ENCODE measurements at regions not wholly inside any gene's neighbourhood (a gene's known extent, or its start where the extent isn't known, plus 50 kb on each side); places are given as distances from the start of the nearest gene placed in this dataset.

DNA sequence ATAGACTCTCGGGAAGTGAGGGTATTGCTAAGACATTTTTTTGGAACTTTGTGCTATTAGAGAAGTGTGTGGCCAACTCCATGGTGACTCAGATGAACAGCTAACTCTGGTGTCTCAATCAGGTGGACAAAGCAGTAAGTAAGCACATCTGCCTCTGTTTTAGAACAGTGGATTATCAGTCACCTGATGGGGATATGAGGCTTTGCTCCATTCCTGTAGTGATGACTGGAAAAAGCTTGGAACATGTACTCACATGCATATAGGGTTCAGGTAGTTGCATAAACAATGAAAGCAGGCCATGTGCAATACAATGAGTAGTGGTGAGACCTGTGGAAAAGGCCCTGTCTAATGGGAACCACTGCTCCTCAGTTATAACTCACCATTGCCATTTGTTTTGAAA, 168.2 kb upstream of the FBN2 start:
- POLR2A ChIA-PET = no interaction called here

More for the DNA sequence above, 168.2 kb upstream of the FBN2 start:
- Histone ChIP-seq H3K4me2 (ENCODE audit: insufficient read depth, low read length) (no peak overlapping the region), H3K27ac (ENCODE audit: insufficient read depth, low read depth, low read length) (no peak overlapping the region), H3K4me1 (ENCODE audit: control insufficient read depth, extremely low read depth, insufficient read depth, low read length) (no peaks in the 10 kb centered on the region), H3K27me3 (ENCODE audit: control insufficient read depth in 2 of 2, insufficient read depth in 2 of 2, low read length in 2 of 2) (no peaks in the 10 kb centered on the region), H4K20me1 (replicated peaks; ENCODE audit: control insufficient read depth, extremely low read depth, insufficient read depth, low read length) (no peaks in the 10 kb centered on the region), H3K36me3 (ENCODE audit: control insufficient read depth in 2 of 2, extremely low read depth in 1 of 2, insufficient read depth in 2 of 2, low read length in 2 of 2) (no peaks in the 10 kb centered on the region), H3K4me3 (replicated peaks in 1 of 3; ENCODE audit: insufficient read depth in 1 of 3, low read depth in 1 of 3, low read length in 3 of 3) (no peak overlapping the region), H3K79me2 (ENCODE audit: control insufficient read depth, insufficient read depth, low read length) (no peaks in the 10 kb centered on the region), H3K9me1 (replicated peaks; ENCODE audit: control insufficient read depth, extremely low read depth, insufficient read depth, low read length) (no peaks in the 10 kb centered on the region), H2AFZ (ENCODE audit: low read depth, low read length) (no peak overlapping the region), H3K9me3 (replicated peaks; ENCODE audit: control insufficient read depth, insufficient read depth, low read length) (no peaks in the 10 kb centered on the region), H3K9ac (replicated peaks; ENCODE audit: extremely low read depth, insufficient read depth, low read length) (no peak overlapping the region)
- no peak for DNase-seq (ENCODE audit: low read depth, low spot score)
- FAIRE-seq = no peak
- TF ChIP-seq GATA2 (IDR thresholded peaks at IDR 0.05; ENCODE audit: insufficient read depth, insufficient read length, low read depth, low read length) = no peak
- no peak for TF ChIP-seq CTCF (IDR thresholded peaks at IDR 0.05; ENCODE audit: extremely low read depth in 1 of 2, insufficient read depth in 1 of 2, low read depth in 1 of 2, low read length in 2 of 2)
- no peak for TF ChIP-seq POLR2A (IDR thresholded peaks at IDR 0.05; ENCODE audit: low read depth, low read length)
- TF ChIP-seq MYC (IDR thresholded peaks at IDR 0.05; ENCODE audit: low read depth, low read length) = no peak
- no peak for TF ChIP-seq FOS (IDR thresholded peaks at IDR 0.05; ENCODE audit: borderline replicate concordance, insufficient read depth, low read length)
- TF ChIP-seq EZH2 (IDR thresholded peaks at IDR 0.05; ENCODE audit: borderline replicate concordance, low read depth, low read length, severe bottlenecking) = no peak
- no peak for TF ChIP-seq POLR2AphosphoS5 (IDR thresholded peaks at IDR 0.05; ENCODE audit: insufficient read depth, low read depth, low read length)
- no peak for TF ChIP-seq JUN (IDR thresholded peaks at IDR 0.05; ENCODE audit: borderline replicate concordance, insufficient read depth, insufficient read length, low read depth)
- TF ChIP-seq MAX (IDR thresholded peaks at IDR 0.05; ENCODE audit: insufficient read depth, insufficient read length) = no peak
- intact Hi-C loops (cut with micrococcal nuclease) (no loop called here), dilution Hi-C loops (cut with MboI; ENCODE audit: extremely low pct_ligation_motif_present, low sequenced_read_pairs) (no loop called here)
- BruUV-seq (replicated peaks) = no TSS peak
- CTCF ChIA-PET = no interaction called here

Measured in endothelial cell of umbilical vein (primary cell).